Fibroblast of skin of back (primary cell): ENCODE measurements at regions not wholly inside any gene's neighbourhood (a gene's known extent, or its start where the extent isn't known, plus 50 kb on each side); places are given as distances from the start of the nearest gene placed in this dataset.
A peak's percentile ranks its signal among the peaks of the same experiment; 100 is the strongest.

Source experiments
- DNase-seq: peaks from one replicate; pipeline ENCODE4 v3.0.0-alpha.2; 2013

DNA sequence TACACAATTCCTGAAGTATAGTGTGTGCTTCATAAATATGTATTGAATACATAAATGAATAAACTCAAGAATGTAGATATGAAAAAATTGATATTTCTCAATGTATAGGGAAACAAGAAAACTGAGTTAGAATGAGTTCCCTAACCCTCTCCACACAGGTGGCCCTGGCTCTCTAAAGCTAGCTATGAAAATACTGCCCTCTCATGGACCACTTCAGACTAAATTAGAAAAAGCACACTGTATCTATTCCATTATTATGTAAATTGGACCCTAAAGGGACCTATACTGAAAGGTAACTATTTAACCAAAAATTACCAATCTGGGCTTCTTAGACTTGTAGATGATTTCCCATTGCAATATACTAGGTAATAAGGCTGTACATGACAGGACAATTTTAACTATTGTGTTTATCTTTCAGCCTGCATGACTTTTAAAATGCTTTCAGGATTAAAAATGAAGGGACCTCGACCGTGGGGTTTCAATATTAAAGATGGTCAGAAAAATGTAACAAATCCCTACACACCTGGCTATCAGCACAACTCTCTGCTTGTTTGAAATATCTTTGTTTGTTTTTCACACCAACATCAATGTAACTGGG is 672.5 kb upstream of the KIF2B start:
- no peak for DNase-seq

DNA sequence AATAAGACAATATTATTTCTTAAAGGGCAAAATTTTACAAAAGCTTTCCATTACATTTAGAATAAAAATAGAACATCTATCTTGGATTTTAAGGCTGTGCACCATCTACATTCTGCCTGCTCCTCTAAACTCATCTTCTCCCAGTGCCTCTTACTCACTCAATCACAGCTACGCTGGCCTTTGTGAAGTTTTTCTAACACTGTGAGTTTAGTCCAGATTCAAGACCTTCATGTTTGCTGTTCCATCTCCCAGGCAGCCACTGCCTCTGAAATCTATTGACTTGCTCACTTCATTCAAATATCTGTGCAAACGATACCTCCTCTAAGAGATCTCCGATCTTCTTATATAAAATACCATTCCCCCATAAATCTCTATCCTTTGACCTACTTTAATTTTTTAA is 673.4 kb upstream of the KIF2B start:
- DNase-seq, result no peak

DNA sequence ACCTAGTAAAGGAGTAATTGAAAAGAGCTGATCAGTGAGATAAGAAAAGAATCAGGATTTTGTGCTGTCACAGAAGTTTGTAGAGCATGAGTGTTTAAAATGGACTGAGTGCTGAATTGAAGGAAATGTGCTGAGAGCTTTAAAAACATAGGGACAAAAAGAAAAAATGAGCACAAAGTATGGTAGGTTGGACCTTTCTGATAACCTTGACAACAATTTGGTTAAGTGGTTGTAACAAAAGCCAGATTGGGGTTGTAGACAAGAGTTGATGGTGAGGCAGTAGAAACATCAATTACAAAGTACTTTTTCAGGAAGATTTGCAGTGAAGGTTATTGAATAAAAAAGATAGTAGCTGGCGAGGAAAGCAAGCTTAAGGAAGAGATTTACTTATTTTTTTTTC is 674.7 kb upstream of the KIF2B start:
- no peak for DNase-seq

GRCh38 chr17:53142890-53143289 is 679.8 kb upstream of the KIF2B start:
- peak; percentile 0 for DNase-seq

GRCh38 chr17:53141731-53142130 is 681.0 kb upstream of the KIF2B start:
- no peak for DNase-seq

GRCh38 chr17:53141280-53141679 is 681.4 kb upstream of the KIF2B start:
- DNase-seq, result no peak

DNA sequence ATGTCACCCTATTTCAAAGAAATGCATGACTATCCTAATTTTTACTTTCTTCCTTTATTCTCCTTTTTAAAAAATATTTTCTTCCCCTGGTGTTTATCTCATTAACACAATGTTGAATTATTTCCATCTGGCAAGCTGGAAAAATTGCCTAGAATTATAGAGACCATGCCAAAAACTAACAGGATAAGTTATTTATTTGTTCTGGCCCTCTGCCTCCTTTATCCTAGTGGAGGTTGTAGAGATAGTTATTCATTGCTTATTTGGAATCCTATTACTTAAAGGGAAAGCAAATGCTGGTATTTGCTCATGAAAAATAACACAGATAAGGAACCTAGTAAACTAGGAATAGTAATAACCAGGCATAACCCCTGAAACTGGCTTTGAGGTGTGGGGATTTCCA is 684.9 kb upstream of the KIF2B start:
- no peak for DNase-seq

DNA sequence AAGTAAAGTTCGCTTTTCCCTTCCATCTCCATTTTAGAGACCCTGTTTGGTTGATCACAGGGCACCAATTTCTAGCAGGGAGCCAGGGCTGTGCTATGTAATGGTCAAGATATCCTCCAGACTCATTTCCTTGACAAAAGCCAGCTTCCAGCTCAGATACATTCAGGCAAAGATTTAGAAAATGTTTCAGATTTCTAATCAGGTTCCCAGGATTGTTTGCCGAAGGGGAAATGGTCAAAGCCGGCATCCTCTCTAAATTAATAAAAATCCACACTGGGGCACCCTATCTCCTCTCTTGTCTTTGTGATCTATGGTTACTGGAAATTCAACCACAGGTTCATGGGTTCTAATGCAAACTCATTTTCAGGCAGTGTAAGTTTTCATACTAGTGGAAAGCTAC is 686.8 kb upstream of the KIF2B start:
- DNase-seq, result no peak

- no peak for DNase-seq
These were observed 688.2 kb upstream of the KIF2B start for GRCh38 chr17:53134548-53134947.

GRCh38 chr17:53133876-53134275 is 688.9 kb upstream of the KIF2B start:
- no peak for DNase-seq

GRCh38 chr17:53129863-53130262 is 692.9 kb upstream of the KIF2B start:
- DNase-seq, result no peak

GRCh38 chr17:53127331-53127730 is 695.4 kb upstream of the KIF2B start:
- DNase-seq, result no peak

- DNase-seq, result no peak
These were observed 699.8 kb upstream of the KIF2B start for GRCh38 chr17:53122966-53123365.

DNA sequence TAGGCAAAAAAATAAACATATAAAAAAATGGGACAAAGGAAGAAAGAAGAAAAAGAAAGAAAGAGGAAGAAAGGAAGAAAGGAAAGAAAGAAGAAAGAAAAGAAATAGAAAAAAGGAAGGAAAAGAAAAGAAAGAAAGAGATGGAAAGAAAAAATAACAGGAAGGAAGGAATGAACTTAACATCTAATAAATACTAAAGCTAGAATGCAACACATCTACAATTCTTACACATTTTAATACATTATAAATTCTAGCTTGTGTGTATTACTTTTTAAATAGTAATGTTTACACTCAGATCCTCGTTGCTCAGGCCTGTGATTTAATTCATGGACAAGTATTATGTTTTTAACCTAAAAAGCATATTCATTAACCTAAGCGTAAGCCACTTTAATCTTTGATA is 703.0 kb upstream of the KIF2B start:
- DNase-seq, result no peak

DNA sequence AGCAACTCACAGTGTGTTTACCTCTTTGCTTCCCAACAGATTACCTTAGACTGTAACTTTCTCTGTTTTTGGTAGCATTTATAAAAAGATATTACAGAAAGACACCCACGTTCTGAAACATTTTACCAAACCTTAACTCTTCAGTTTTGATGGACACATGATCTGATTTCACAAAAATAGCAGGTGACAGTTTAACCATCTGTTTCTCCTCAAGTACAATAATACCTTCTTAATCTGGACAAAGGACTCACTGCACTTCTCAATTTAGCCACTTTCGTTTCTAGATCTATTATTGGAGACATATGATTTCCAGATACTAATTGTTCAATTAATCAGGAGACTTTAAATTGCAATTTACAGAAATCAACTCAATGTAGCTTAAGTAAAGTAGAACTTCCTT is 703.8 kb upstream of the KIF2B start:
- DNase-seq, result no peak

GRCh38 chr17:53106886-53107285 is 715.8 kb upstream of the KIF2B start:
- DNase-seq, result no peak

DNA sequence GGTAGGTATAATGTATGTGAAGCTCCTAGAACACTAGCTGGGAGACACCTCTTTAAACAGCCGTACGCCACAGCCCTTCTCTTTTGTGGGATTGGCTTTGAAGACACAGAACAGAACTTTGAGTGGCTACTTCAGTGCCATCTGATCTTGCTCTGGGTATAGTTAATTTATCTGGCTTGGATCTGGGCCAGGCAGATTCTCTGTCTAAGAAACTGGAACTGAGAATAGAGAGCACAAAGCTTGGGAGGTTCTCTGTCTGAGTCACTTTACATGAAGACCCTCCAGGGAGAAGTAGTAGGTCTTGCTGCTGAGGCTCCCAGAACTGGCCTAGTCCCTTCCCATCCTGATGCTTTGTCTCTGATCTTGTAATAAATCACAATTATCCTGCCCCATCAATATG is 721.0 kb upstream of the KIF2B start:
- no peak for DNase-seq

DNA sequence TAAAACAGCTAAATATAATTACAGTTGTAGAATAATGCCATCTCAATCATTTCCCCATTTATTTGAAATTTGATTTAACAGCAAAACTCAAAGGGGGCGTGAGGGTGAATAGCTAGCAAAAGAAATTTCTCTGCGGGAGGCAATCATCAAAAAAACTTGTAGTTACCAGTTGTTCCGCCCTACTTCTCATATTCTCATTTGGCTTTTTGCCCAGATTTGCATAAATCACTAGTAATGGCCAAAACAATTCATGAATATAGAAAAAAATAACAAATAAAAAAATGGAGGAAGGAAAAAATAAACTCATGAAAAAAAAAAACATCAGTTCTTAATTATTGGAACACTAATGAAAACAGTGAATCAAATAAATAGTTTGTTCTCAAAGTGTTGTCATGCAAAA is 722.6 kb upstream of the KIF2B start:
- no peak for DNase-seq

DNA sequence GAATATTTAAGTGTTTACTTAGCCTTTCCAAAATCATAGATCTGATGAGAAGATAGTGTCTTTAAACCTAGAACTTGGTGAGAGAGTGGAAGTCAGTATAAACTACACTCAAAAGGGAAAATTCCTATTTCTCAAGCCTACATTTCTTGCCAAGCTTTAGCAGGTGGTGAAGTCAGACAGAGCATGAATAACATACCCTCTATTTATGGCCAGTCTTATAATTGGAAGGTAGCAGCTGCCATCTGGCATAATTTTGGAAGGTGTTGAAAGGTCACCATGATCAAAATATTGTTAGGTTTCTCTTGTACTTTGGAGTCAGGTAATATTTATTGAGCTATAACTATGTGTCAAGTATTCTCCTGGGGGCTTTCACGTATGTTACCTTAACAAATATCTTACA is 729.3 kb upstream of the KIF2B start:
- DNase-seq, result no peak

GRCh38 chr17:53092072-53092471 is 730.7 kb upstream of the KIF2B start:
- DNase-seq, result no peak

DNA sequence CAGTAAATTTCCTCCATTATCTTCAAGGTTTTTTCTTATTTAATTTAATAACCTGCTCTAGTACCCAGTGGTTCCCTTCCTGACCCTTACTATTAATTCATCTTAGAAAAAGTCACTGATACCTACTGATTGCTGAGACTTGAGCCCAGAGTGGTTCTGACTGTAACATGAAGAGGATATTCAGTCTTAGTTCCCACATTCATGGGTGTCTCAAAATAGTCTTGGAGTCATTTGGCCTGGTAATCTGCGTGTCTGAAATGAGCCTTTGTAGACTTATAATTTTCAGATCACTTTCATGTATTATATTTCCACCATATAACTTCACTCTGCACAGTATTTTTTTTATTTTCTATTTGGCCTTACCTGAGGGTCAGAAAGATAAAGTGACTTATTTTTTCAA is 732.0 kb upstream of the KIF2B start:
- DNase-seq, result no peak

GRCh38 chr17:53088481-53088880 is 734.2 kb upstream of the KIF2B start:
- no peak for DNase-seq

DNA sequence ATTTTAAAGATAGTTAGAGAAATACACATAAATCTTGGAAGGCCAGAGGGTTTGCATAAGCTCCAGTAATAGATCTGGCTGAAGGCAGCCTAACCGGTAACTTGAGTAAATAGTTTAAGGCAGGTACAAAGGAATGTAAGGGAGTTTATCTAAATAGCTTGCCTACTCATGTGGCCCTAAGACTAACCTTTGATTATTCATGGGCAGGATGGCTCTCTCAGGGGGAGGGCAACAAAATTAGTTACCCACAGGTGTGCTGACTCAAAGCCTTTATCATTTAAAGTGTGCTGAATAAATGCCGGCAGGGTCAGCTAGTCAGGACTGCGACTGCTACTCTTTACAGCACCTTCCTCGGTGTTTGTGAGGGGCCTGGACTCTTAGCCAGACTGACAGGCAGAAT is 761.3 kb upstream of the KIF2B start:
- no peak for DNase-seq

DNA sequence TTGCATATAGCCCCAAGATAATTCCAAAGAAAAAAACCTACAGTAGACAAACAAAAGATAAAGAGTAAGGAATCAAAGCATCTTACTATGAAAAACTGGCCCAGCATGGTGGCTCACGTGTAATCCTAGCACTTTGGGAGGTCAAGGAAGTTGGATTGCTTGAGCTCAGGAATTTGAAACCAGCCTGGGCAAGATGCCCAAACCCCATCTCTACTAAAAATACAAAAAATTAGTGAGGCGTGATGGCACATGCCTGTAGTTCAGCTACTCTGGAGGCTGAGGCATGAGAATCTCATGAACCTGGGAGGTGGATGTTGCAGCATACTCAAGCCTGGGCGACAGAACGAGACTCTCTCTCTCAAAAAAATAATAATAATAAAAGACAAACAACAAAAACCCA is 764.7 kb upstream of the KIF2B start:
- DNase-seq, result no peak

DNA sequence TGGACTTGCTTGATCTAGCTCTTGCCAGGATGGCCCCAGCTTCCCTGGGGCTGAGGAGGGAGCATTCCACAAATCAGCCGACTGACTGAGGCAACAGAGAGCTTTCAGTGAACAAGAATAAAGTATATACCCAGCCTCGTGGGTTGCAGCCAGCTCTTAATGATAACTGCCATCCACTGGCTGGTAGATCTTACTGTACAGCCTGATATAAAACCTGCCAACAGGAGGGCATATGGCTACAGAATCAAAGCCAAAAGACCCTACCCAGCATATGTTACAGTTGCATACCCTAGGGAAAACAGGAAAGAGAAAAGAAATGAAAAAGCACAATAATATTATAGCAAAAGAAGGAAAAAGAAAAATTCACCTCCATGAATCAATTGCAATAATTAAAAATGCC is 775.9 kb upstream of the KIF2B start:
- no peak for DNase-seq

- no peak for DNase-seq
These were observed 782.7 kb upstream of the KIF2B start for GRCh38 chr17:53039981-53040380.
